ENCODE measurements at regions not wholly inside any gene's neighbourhood (a gene's known extent, or its start where the extent isn't known, plus 50 kb on each side); places are given as distances from the start of the nearest gene placed in this dataset.

- Histone ChIP-seq H3K9me3 (ENCODE audit: control insufficient read depth in 4 of 4, low read length in 3 of 4) (no peaks in the 10 kb centered on the region), H3K4me1 (ENCODE audit: control insufficient read depth in 4 of 4, insufficient read depth in 4 of 4, low read length in 3 of 4) (no peaks in the 10 kb centered on the region), H3K27me3 (ENCODE audit: control insufficient read depth in 4 of 4, insufficient read depth in 4 of 4, low read length in 3 of 4) (no peaks in the 10 kb centered on the region), H3K9ac (ENCODE audit: low read depth in 1 of 2, low read length in 2 of 2) (no peak overlapping the region), H3K4me3 (ENCODE audit: low read depth in 1 of 3, low read length in 3 of 3) (no peak overlapping the region), H3K27ac (ENCODE audit: low read depth in 1 of 2, low read length in 2 of 2) (no peak overlapping the region), H3K36me3 (ENCODE audit: control insufficient read depth in 4 of 4, insufficient read depth in 3 of 4, low read depth in 1 of 4, low read length in 3 of 4) (no peaks in the 10 kb centered on the region)
- 73% methylated on average over 1 of the region's 1 CpG for WGBS
- no peak for TF ChIP-seq YY1 (IDR thresholded peaks at IDR 0.05)
- no peak for TF ChIP-seq RAD21 (IDR thresholded peaks at IDR 0.05)
- no peak for TF ChIP-seq TAF1 (conservative IDR thresholded peaks at IDR 0.05)
- no peak for TF ChIP-seq SP1 (IDR thresholded peaks at IDR 0.05)
- TF ChIP-seq NR2F2 (IDR thresholded peaks at IDR 0.05), result no peak
- TF ChIP-seq HNF4G (IDR thresholded peaks at IDR 0.05), result no peak
- no peak for TF ChIP-seq MAX (IDR thresholded peaks at IDR 0.05)
- TF ChIP-seq RXRA (IDR thresholded peaks at IDR 0.05), result no peak
- no peak for TF ChIP-seq REST (IDR thresholded peaks at IDR 0.05)
- TF ChIP-seq JUND (IDR thresholded peaks at IDR 0.05), result no peak
- no peak for DNase-seq (ENCODE audit: low spot score)
Measured at GRCh38 chr5:164967354-164967753, 1461.9 kb downstream of the MAT2B start.

GRCh38 chr5:164972973-164973372, 1467.6 kb downstream of the MAT2B start:
- no peak overlapping the region for H3K9ac ChIP-seq (ENCODE audit: low read depth in 1 of 2, low read length in 2 of 2)
- no peak overlapping the region for H3K4me3 ChIP-seq (ENCODE audit: low read depth in 1 of 3, low read length in 3 of 3)
- H3K27me3 ChIP-seq (ENCODE audit: control insufficient read depth in 4 of 4, insufficient read depth in 4 of 4, low read length in 3 of 4), result no peaks in the 10 kb centered on the region
- TF ChIP-seq MAX (IDR thresholded peaks at IDR 0.05) (no peak), GABPA (IDR thresholded peaks at IDR 0.05 in 1 of 2, conservative IDR thresholded peaks at IDR 0.05 in 1 of 2) (no peak), RXRA (IDR thresholded peaks at IDR 0.05) (no peak), JUND (IDR thresholded peaks at IDR 0.05) (no peak), NR2F2 (IDR thresholded peaks at IDR 0.05) (no peak), SP1 (IDR thresholded peaks at IDR 0.05) (no peak), FOXA1 (IDR thresholded peaks at IDR 0.05) (no peak), HNF4A (conservative IDR thresholded peaks at IDR 0.05) (no peak), ATF3 (IDR thresholded peaks at IDR 0.05) (no peak), CTCF (IDR thresholded peaks at IDR 0.05; ENCODE audit: low read depth, low read length, missing input control) (no peak), TAF1 (conservative IDR thresholded peaks at IDR 0.05) (no peak)
- WGBS, result 15% methylated on average over 1 of the region's 1 CpG
- H3K4me1 ChIP-seq (ENCODE audit: control insufficient read depth in 4 of 4, insufficient read depth in 4 of 4, low read length in 3 of 4), result no peaks in the 10 kb centered on the region
- peaks cover 0 to 11% (median 2%) of the 10 kb centered on the region in 4 donors for H3K9me3 ChIP-seq (ENCODE audit: control insufficient read depth in 4 of 4, low read length in 3 of 4)
- no peak overlapping the region for H3K27ac ChIP-seq (ENCODE audit: low read depth in 1 of 2, low read length in 2 of 2)
- no peaks in the 10 kb centered on the region for H3K36me3 ChIP-seq (ENCODE audit: control insufficient read depth in 4 of 4, insufficient read depth in 3 of 4, low read depth in 1 of 4, low read length in 3 of 4)
- DNase-seq (ENCODE audit: low spot score), result no peak

Data from liver (tissue), 8 donors.